Trophoblast cell (in vitro differentiated cells and primary cell): ENCODE measurements at regions not wholly inside any gene's neighbourhood (a gene's known extent, or its start where the extent isn't known, plus 50 kb on each side); places are given as distances from the start of the nearest gene placed in this dataset.

ENCODE experiments used
- DNase-seq, 2 donors: peaks; one replicate each; pipeline ENCODE4 v3.0.0-alpha.2; 2016
- H2AFZ ChIP-seq: 2 replicates; pipeline ENCODE4 v1.6.1; 2013; ENCODE audit warnings: low read length, moderate library complexity, mild to moderate bottlenecking; ENCODE audit not compliant: insufficient read depth, poor library complexity
- H2AK5ac ChIP-seq: 2 replicates; pipeline ENCODE4 v1.6.1; 2013; ENCODE audit warnings: mild to moderate bottlenecking, low read length
- H2BK120ac ChIP-seq: 2 replicates; pipeline ENCODE4 v1.6.1; 2013; ENCODE audit warnings: low read length, mild to moderate bottlenecking, moderate library complexity; ENCODE audit not compliant: insufficient read depth, poor library complexity
- H2BK12ac ChIP-seq: 2 replicates; pipeline ENCODE4 v1.6.1; 2013; ENCODE audit warnings: mild to moderate bottlenecking, low read length, moderate library complexity
- H2BK5ac ChIP-seq: 2 replicates; pipeline ENCODE4 v1.6.1; 2013; ENCODE audit warnings: low read length, low read depth, moderate library complexity, mild to moderate bottlenecking; ENCODE audit not compliant: poor library complexity
- H3K14ac ChIP-seq: 2 replicates; pipeline ENCODE4 v1.6.1; 2013; ENCODE audit warnings: mild to moderate bottlenecking, low read length
- H3K18ac ChIP-seq: 2 replicates; pipeline ENCODE4 v1.6.1; 2013; ENCODE audit warnings: mild to moderate bottlenecking, low read length
- H3K23ac ChIP-seq: 2 replicates; pipeline ENCODE4 v1.6.1; 2013; ENCODE audit warnings: low read length
- H3K27ac ChIP-seq: 2 replicates; pipeline ENCODE4 v1.5.1; 2013; ENCODE audit warnings: low read depth, mild to moderate bottlenecking, inconsistent platforms, low read length, moderate library complexity
- H3K27me3 ChIP-seq: 2 replicates; pipeline ENCODE4 v1.6.1; 2013; ENCODE audit warnings: inconsistent platforms, mild to moderate bottlenecking, low read length, moderate library complexity; ENCODE audit not compliant: insufficient read depth
- H3K36me3 ChIP-seq, 2 experiments: 1 replicate in 1 of 2; 2 replicates in 1 of 2; pipeline ENCODE4 v1.6.1; 2013; ENCODE audit warnings: low read length in 2 of 2, mild to moderate bottlenecking in 2 of 2, moderate library complexity in 1 of 2; ENCODE audit not compliant: insufficient read depth in 2 of 2, control insufficient read depth in 1 of 2
- H3K4ac ChIP-seq: 2 replicates; pipeline ENCODE4 v1.6.1; 2013; ENCODE audit warnings: low read depth, mild to moderate bottlenecking, low read length, moderate library complexity
- H3K4me1 ChIP-seq, 2 experiments: 1 replicate in 1 of 2; 2 replicates in 1 of 2; pipeline ENCODE4 v1.6.1; 2013; ENCODE audit warnings: low read length in 2 of 2, mild to moderate bottlenecking in 2 of 2, moderate library complexity in 1 of 2; ENCODE audit not compliant: insufficient read depth in 2 of 2, control insufficient read depth in 1 of 2
- H3K4me2 ChIP-seq: 2 replicates; pipeline ENCODE4 v1.6.1; 2013; ENCODE audit warnings: inconsistent platforms, mild to moderate bottlenecking, low read length, moderate library complexity
- H3K4me3 ChIP-seq: 2 replicates; pipeline ENCODE4 v1.5.1; 2013; ENCODE audit warnings: mild to moderate bottlenecking, low read depth, low read length, inconsistent platforms
- H3K79me1 ChIP-seq: one replicate; pipeline ENCODE4 v1.6.1; 2013; ENCODE audit warnings: low read length
- H3K79me2 ChIP-seq: 2 replicates; pipeline ENCODE4 v1.6.1; 2013; ENCODE audit warnings: low read length, mild to moderate bottlenecking; ENCODE audit not compliant: control insufficient read depth, insufficient read depth, poor library complexity
- H3K9ac ChIP-seq: 2 replicates; pipeline ENCODE4 v1.6.1; 2013; ENCODE audit warnings: mild to moderate bottlenecking, low read length
- H3K9me3 ChIP-seq: 2 replicates; pipeline ENCODE4 v1.6.1; 2013; ENCODE audit warnings: low read depth, mild to moderate bottlenecking, control low read depth, inconsistent platforms, low read length; ENCODE audit not compliant: insufficient read depth
- H4K12ac ChIP-seq: 2 replicates; pipeline ENCODE4 v1.6.1; 2013; ENCODE audit warnings: low read depth, mild to moderate bottlenecking, low read length, moderate library complexity
- H4K8ac ChIP-seq: 2 replicates; pipeline ENCODE4 v1.6.1; 2013; ENCODE audit warnings: low read depth, mild to moderate bottlenecking, low read length, moderate library complexity
- H4K91ac ChIP-seq: one replicate; pipeline ENCODE4 v1.6.1; 2013; ENCODE audit warnings: low read depth, mild to moderate bottlenecking, low read length, moderate library complexity
- WGBS: extraction: QIAGEN DNeasy Blood & Tissue Kit; methylation state at CpG from one replicate; pipeline ENCODE4 v1.1.7; 2013; ENCODE audit warnings: missing lambda C conversion rate; ENCODE audit not compliant: insufficient read length, insufficient coverage; ENCODE audit errors: extremely low coverage; 5-methylcytosine and 5-hydroxymethylcytosine counted together

DNA sequence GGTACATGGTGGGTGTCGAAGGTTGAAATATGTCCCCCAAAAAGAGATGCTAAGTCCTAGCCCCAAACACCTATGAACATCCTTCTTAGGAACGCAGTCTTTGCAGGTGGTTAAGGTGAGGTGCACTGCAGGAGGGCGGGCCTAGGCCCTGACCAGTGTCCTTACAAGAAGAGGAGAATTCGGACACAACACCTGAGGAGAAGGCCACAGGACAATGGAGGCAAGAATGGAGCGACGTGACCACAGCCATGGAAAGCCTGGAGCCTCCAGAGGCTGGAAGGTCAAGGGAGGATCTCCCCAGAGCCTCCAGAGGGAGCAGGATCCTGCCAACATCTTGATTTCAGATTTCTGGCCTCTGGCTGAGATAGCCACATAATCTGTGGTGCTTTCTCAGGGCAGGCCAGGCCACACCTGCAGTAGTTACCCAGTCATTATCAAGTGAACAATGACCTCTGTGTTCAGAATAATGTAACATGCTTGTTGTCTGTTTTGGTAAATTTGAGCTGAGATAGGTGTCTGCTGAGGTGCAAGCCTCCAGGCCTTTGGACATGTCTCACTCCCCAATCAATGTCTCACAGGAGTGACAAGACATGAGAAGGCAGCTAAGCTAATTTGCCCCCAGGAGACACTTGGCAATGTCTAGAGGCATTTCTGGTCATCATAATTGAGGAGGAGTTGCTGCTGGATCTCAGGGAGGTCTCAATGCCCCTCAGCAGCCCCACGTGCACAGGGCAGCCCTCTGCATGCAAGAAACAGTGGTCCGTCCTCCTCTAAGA is 498.9 kb downstream of the BRD1 start:
- no peak overlapping the region for H4K91ac ChIP-seq
- no peak overlapping the region for H2BK12ac ChIP-seq
- H3K9me3 ChIP-seq, result peaks cover 6% of the 10 kb centered on the region
- no peak overlapping the region for H4K12ac ChIP-seq
- no peak overlapping the region for H3K9ac ChIP-seq
- no peak overlapping the region for H3K4ac ChIP-seq
- H4K8ac ChIP-seq, result no peak overlapping the region
- no peak overlapping the region for H2AK5ac ChIP-seq
- H3K14ac ChIP-seq, result no peak overlapping the region
- H3K18ac ChIP-seq, result no peak overlapping the region
- no peaks in the 10 kb centered on the region for H3K79me2 ChIP-seq
- no peak overlapping the region for H2AFZ ChIP-seq
- DNase-seq, result no peak
- no peak overlapping the region for H2BK5ac ChIP-seq
- peak overlapping the region; percentile 18 for H3K23ac ChIP-seq
- H3K36me3 ChIP-seq, result no peaks in the 10 kb centered on the region
- no peak overlapping the region for H3K4me3 ChIP-seq
- no peak overlapping the region for H2BK120ac ChIP-seq
- H3K27me3 ChIP-seq, result no peaks in the 10 kb centered on the region
- H3K79me1 ChIP-seq, result no peaks in the 10 kb centered on the region
- H3K4me2 ChIP-seq, result no peak overlapping the region
- WGBS, result no CpG with 5 or more reads among the region's 8 CpGs
- no peaks in the 10 kb centered on the region for H3K4me1 ChIP-seq
- no peak overlapping the region for H3K27ac ChIP-seq

DNA sequence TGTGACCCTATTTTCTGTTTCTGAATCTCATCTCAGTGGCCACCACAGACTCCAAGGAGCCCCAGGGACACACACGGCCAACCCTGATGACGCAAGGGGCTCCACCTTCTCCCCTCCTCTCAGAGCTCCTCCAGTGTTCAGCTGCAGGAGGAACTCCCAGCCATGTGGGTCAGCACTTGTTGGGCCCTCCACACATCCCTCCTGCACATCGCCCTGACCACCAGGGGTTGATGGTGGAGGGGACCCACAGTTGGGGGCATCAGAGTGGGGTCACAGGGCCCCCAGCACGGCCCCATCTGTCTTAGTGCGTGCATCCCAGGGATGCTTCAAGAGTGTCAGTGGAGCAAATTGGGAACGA is 499.6 kb downstream of the BRD1 start:
- H2BK12ac ChIP-seq, result no peak overlapping the region
- no peak overlapping the region for H3K4ac ChIP-seq
- no peak overlapping the region for H3K18ac ChIP-seq
- no peak overlapping the region for H4K12ac ChIP-seq
- no peak overlapping the region for H3K9ac ChIP-seq
- H3K4me2 ChIP-seq, result no peak overlapping the region
- no peak overlapping the region for H3K4me3 ChIP-seq
- H3K14ac ChIP-seq, result no peak overlapping the region
- no peak overlapping the region for H2AFZ ChIP-seq
- H2AK5ac ChIP-seq, result no peak overlapping the region
- no peak for DNase-seq
- no peaks in the 10 kb centered on the region for H3K27me3 ChIP-seq
- no peaks in the 10 kb centered on the region for H3K36me3 ChIP-seq
- no peaks in the 10 kb centered on the region for H3K4me1 ChIP-seq
- H3K79me2 ChIP-seq, result no peaks in the 10 kb centered on the region
- no peak overlapping the region for H4K91ac ChIP-seq
- H3K79me1 ChIP-seq, result no peaks in the 10 kb centered on the region
- no peak overlapping the region for H3K23ac ChIP-seq
- no CpG with 5 or more reads among the region's 6 CpGs for WGBS
- peaks cover 6% of the 10 kb centered on the region for H3K9me3 ChIP-seq
- H2BK5ac ChIP-seq, result no peak overlapping the region
- no peak overlapping the region for H3K27ac ChIP-seq
- H4K8ac ChIP-seq, result no peak overlapping the region
- H2BK120ac ChIP-seq, result no peak overlapping the region

DNA sequence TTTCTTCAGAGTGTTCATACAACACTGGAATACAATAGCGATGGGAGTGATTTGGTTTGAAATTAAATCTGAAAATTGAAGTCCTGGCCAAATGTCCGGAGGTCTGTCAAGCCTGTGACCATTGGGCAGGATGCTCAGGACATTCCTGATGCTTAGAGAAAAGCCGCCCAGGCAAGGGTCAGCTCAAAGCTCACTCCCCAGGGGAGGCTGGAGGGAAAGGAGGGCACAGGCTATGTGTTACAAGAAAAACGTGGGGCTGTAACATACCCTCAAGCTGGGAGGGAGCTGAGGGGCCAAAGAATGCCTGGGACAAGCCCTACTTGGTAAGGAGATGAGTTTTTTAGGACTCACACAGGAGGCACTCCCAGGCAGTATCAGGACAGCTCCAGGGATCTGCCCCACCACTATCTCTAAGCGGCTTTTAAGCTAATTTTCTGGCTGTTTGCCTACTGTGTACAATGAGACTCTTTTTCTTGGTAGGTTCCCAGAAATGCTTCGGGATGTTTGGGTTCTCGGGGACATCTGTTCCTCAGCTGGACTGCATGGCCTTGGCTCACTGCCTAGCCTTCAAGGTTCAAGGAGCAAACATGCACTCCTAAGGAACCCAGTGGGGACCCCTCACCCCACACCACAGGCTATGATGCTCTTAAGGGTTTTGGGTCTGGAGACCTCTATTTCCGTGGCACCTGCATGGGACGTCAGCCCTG is 500.1 kb downstream of the BRD1 start:
- H3K27ac ChIP-seq, result no peak overlapping the region
- H3K27me3 ChIP-seq, result no peaks in the 10 kb centered on the region
- no peak overlapping the region for H2BK5ac ChIP-seq
- H3K4ac ChIP-seq, result no peak overlapping the region
- peaks cover 5% of the 10 kb centered on the region for H3K9me3 ChIP-seq
- H2AK5ac ChIP-seq, result no peak overlapping the region
- no peak overlapping the region for H2AFZ ChIP-seq
- H4K8ac ChIP-seq, result no peak overlapping the region
- H3K4me1 ChIP-seq, result no peaks in the 10 kb centered on the region
- DNase-seq, result no peak
- no peak overlapping the region for H2BK120ac ChIP-seq
- H3K79me2 ChIP-seq, result no peaks in the 10 kb centered on the region
- H3K9ac ChIP-seq, result no peak overlapping the region
- no peak overlapping the region for H4K12ac ChIP-seq
- H3K79me1 ChIP-seq, result no peaks in the 10 kb centered on the region
- H3K4me2 ChIP-seq, result no peak overlapping the region
- no peak overlapping the region for H4K91ac ChIP-seq
- H3K18ac ChIP-seq, result no peak overlapping the region
- no peak overlapping the region for H3K14ac ChIP-seq
- no peak overlapping the region for H2BK12ac ChIP-seq
- WGBS, result no CpG with 5 or more reads among the region's 9 CpGs
- no peaks in the 10 kb centered on the region for H3K36me3 ChIP-seq
- H3K23ac ChIP-seq, result no peak overlapping the region
- H3K4me3 ChIP-seq, result no peak overlapping the region

DNA sequence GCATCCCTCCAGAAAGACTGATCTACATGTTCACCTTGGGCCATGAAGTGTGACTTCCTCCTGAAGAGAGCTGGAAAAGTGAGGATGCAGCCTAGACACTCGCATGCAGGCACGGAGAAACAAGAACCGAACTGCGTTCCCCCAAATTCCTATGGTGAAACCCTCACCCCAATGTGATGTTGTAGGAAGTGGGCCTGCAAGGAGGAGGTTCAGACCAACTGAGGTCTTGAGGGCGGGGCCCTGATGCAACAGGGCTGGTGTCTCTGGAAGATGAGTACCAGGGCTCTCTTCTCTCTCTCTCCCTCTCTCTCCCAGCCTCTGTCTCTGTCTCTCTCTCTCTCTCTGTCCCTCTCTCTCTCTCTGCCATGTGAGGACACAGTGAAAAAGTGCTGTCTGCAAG is 501.1 kb downstream of the BRD1 start:
- no peak overlapping the region for H4K8ac ChIP-seq
- no peaks in the 10 kb centered on the region for H3K79me1 ChIP-seq
- no peaks in the 10 kb centered on the region for H3K27me3 ChIP-seq
- no peak overlapping the region for H3K18ac ChIP-seq
- no peak overlapping the region for H2AK5ac ChIP-seq
- DNase-seq, result no peak
- no peak overlapping the region for H3K27ac ChIP-seq
- no peak overlapping the region for H3K14ac ChIP-seq
- H3K9ac ChIP-seq, result no peak overlapping the region
- H3K4me2 ChIP-seq, result no peak overlapping the region
- H3K4me3 ChIP-seq, result no peak overlapping the region
- no peak overlapping the region for H4K12ac ChIP-seq
- H3K23ac ChIP-seq, result no peak overlapping the region
- H3K4me1 ChIP-seq, result no peaks in the 10 kb centered on the region
- no peaks in the 10 kb centered on the region for H3K36me3 ChIP-seq
- H3K4ac ChIP-seq, result no peak overlapping the region
- H2BK12ac ChIP-seq, result no peak overlapping the region
- no peaks in the 10 kb centered on the region for H3K79me2 ChIP-seq
- WGBS, result no CpG with 5 or more reads among the region's 5 CpGs
- no peak overlapping the region for H4K91ac ChIP-seq
- H3K9me3 ChIP-seq, result peaks cover 2% of the 10 kb centered on the region
- no peak overlapping the region for H2BK120ac ChIP-seq
- H2BK5ac ChIP-seq, result no peak overlapping the region
- H2AFZ ChIP-seq, result no peak overlapping the region
